GM23338 (cell line): ENCODE measurements at regions not wholly inside any gene's neighbourhood (a gene's known extent, or its start where the extent isn't known, plus 50 kb on each side); places are given as distances from the start of the nearest gene placed in this dataset.

ENCODE experiments used
- EZH2 ChIP-seq: fragments of 200-600 bp; sonication (generic); IDR thresholded peaks from one replicate; pipeline ENCODE4 v1.8.0; 2017; ENCODE audit warnings: antibody characterized with exemption, mild to moderate bottlenecking, low read depth; ENCODE audit not compliant: unreplicated experiment
- NANOG ChIP-seq: IDR thresholded peaks from 2 replicates; pipeline ENCODE4 v1.6.1; 2016; ENCODE audit warnings: antibody characterized with exemption, borderline replicate concordance
- POLR2AphosphoS5 ChIP-seq: IDR thresholded peaks from 2 replicates; pipeline ENCODE4 v1.6.1; 2016; ENCODE audit warnings: antibody characterized with exemption, low read depth
- TF ChIP-seq, protein P1 (sequence below): IDR thresholded peaks from one replicate; pipeline ENCODE4 v1.6.1; 2018; ENCODE audit warnings: antibody characterized with exemption; ENCODE audit not compliant: unreplicated experiment

DNA sequence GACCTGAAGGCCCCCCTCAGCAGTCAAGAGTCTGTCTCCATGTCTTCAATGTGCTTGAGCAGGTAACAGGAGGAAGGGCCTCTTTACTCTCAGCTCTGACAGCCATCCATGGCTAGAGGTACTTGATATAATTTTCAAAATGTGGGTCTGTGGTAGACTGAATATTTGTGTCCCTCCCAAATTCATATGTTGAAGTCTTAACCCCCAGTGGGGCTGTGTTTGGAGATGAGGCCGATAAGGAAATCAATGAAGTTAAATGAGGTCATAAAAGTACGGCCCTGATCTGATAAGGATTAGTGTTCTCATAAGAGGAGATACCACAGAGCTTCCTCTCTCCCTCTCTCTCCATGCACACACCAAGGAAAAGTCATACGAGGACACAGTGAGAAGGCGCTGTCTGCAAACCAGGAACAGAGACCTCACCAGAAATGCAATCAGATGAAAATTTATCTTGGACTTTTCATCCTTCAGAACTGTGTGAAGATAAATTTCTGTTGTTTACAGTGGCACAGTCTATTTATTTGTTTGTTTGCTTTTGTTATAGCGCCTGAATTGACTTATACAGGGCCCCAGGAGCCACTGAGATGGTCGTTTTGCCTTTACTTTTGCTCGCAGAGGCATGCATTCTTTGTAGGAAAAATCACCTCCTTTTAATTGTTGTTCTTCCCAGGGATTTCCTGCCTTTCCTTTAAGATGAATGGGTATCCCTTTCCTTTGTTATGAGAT, 274.8 kb upstream of the TRIB2 start:
- no peak for TF ChIP-seq POLR2AphosphoS5
- no peak for TF ChIP-seq NANOG
- no peak for TF ChIP-seq EZH2
- TF ChIP-seq, protein P1, sequence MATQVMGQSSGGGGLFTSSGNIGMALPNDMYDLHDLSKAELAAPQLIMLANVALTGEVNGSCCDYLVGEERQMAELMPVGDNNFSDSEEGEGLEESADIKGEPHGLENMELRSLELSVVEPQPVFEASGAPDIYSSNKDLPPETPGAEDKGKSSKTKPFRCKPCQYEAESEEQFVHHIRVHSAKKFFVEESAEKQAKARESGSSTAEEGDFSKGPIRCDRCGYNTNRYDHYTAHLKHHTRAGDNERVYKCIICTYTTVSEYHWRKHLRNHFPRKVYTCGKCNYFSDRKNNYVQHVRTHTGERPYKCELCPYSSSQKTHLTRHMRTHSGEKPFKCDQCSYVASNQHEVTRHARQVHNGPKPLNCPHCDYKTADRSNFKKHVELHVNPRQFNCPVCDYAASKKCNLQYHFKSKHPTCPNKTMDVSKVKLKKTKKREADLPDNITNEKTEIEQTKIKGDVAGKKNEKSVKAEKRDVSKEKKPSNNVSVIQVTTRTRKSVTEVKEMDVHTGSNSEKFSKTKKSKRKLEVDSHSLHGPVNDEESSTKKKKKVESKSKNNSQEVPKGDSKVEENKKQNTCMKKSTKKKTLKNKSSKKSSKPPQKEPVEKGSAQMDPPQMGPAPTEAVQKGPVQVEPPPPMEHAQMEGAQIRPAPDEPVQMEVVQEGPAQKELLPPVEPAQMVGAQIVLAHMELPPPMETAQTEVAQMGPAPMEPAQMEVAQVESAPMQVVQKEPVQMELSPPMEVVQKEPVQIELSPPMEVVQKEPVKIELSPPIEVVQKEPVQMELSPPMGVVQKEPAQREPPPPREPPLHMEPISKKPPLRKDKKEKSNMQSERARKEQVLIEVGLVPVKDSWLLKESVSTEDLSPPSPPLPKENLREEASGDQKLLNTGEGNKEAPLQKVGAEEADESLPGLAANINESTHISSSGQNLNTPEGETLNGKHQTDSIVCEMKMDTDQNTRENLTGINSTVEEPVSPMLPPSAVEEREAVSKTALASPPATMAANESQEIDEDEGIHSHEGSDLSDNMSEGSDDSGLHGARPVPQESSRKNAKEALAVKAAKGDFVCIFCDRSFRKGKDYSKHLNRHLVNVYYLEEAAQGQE = no peak
